ENCODE measurements at regions not wholly inside any gene's neighbourhood (a gene's known extent, or its start where the extent isn't known, plus 50 kb on each side); places are given as distances from the start of the nearest gene placed in this dataset.

GRCh38 chr1:94608142-94608851 is 66.7 kb upstream of the F3 start:
- no peaks in the 10 kb centered on the region for H3K36me3 ChIP-seq (ENCODE audit: control insufficient read depth, insufficient read depth, low read length)
- no peak overlapping the region for H3K4me3 ChIP-seq (ENCODE audit: low read depth, low read length)
- Mint-ChIP-seq H3K36me3 (ENCODE audit: insufficient read depth, unreplicated experiment) (peaks cover 9% of the 10 kb centered on the region), H3K4me3 (ENCODE audit: unreplicated experiment) (peak overlapping the region; percentile 64), H3K4me1 (ENCODE audit: low read depth, unreplicated experiment) (peaks cover 65% of the 10 kb centered on the region), H3K9me3 (ENCODE audit: unreplicated experiment) (peaks cover 10% of the 10 kb centered on the region), H3K27me3 (ENCODE audit: insufficient read depth, unreplicated experiment) (no peaks in the 10 kb centered on the region), H3K27ac (ENCODE audit: unreplicated experiment) (peak overlapping the region; percentile 98)
- BruUV-seq (replicated peaks), result no TSS peak
- ChIA-PET POLR2A (no interaction called here), CTCF (no interaction called here)
- TF ChIP-seq CTCF (IDR thresholded peaks at IDR 0.05; ENCODE audit: insufficient read depth in 1 of 2, low read depth in 1 of 2, low read length in 1 of 2, severe bottlenecking in 1 of 2, unreplicated experiment in 1 of 2), result peak in 1 of 2 experiments; percentile 0
- intact Hi-C loops (cut with micrococcal nuclease; ENCODE audit: unreplicated experiment), result loop anchor here (1.0 to 5.0 kb wide), 2 partner anchors 8 to 89 kb away; no protein-coding TSS in a partner anchor
- no peaks in the 10 kb centered on the region for H3K9me3 ChIP-seq
- H3K4me1 ChIP-seq, result peaks cover 71% of the 10 kb centered on the region
- H3K27me3 ChIP-seq (replicated peaks; ENCODE audit: control insufficient read depth, insufficient read depth, low read length), result no peaks in the 10 kb centered on the region
- peak; percentile 69 to 75 for DNase-seq

- H3K27ac Mint-ChIP-seq (ENCODE audit: unreplicated experiment), result peak overlapping the region; percentile 98
- no TSS peak for BruUV-seq (replicated peaks)
- no peaks in the 10 kb centered on the region for H3K27me3 ChIP-seq (replicated peaks; ENCODE audit: control insufficient read depth, insufficient read depth, low read length)
- DNase-seq, result no peak
- H3K9me3 ChIP-seq, result no peaks in the 10 kb centered on the region
- intact Hi-C loops (cut with micrococcal nuclease; ENCODE audit: unreplicated experiment), result loop anchor here (5.0 kb wide), 1 partner anchor 90 kb away; no protein-coding TSS in a partner anchor
- peaks cover 10% of the 10 kb centered on the region for H3K9me3 Mint-ChIP-seq (ENCODE audit: unreplicated experiment)
- POLR2A ChIA-PET, result no interaction called here
- TF ChIP-seq CTCF (IDR thresholded peaks at IDR 0.05; ENCODE audit: insufficient read depth in 1 of 2, low read depth in 1 of 2, low read length in 1 of 2, severe bottlenecking in 1 of 2, unreplicated experiment in 1 of 2), result no peak
- peaks cover 62% of the 10 kb centered on the region for H3K4me1 Mint-ChIP-seq (ENCODE audit: low read depth, unreplicated experiment)
- no peak overlapping the region for H3K4me3 ChIP-seq (ENCODE audit: low read depth, low read length)
- CTCF ChIA-PET, result interaction anchor here (1.9 kb wide), 1 partner anchor 91 kb away, joined by 5 read pairs; no protein-coding TSS in a partner anchor
- no peaks in the 10 kb centered on the region for H3K27me3 Mint-ChIP-seq (ENCODE audit: insufficient read depth, unreplicated experiment)
- no peak overlapping the region for H3K4me3 Mint-ChIP-seq (ENCODE audit: unreplicated experiment)
- peaks cover 9% of the 10 kb centered on the region for H3K36me3 Mint-ChIP-seq (ENCODE audit: insufficient read depth, unreplicated experiment)
- H3K36me3 ChIP-seq (ENCODE audit: control insufficient read depth, insufficient read depth, low read length), result no peaks in the 10 kb centered on the region
- peaks cover 73% of the 10 kb centered on the region for H3K4me1 ChIP-seq
Observed at GRCh38 chr1:94607398-94607797, 65.8 kb upstream of the F3 start.

GRCh38 chr1:94606471-94606870 is 64.9 kb upstream of the F3 start:
- Histone ChIP-seq H3K36me3 (ENCODE audit: control insufficient read depth, insufficient read depth, low read length) (no peaks in the 10 kb centered on the region), H3K9me3 (no peaks in the 10 kb centered on the region), H3K4me3 (ENCODE audit: low read depth, low read length) (no peak overlapping the region), H3K4me1 (peaks cover 73% of the 10 kb centered on the region), H3K27me3 (replicated peaks; ENCODE audit: control insufficient read depth, insufficient read depth, low read length) (no peaks in the 10 kb centered on the region)
- no peak for DNase-seq
- no peak for TF ChIP-seq CTCF (IDR thresholded peaks at IDR 0.05; ENCODE audit: insufficient read depth in 1 of 2, low read depth in 1 of 2, low read length in 1 of 2, severe bottlenecking in 1 of 2, unreplicated experiment in 1 of 2)
- ChIA-PET POLR2A (no interaction called here), CTCF (interaction anchor here (1.0 to 1.9 kb wide), 2 partner anchors 65 to 92 kb away, joined by 3 to 5 read pairs; partner anchors contain the start of gene F3)
- H3K9me3 Mint-ChIP-seq (ENCODE audit: unreplicated experiment), result peaks cover 10% of the 10 kb centered on the region
- H3K4me3 Mint-ChIP-seq (ENCODE audit: unreplicated experiment), result no peak overlapping the region
- H3K27ac Mint-ChIP-seq (ENCODE audit: unreplicated experiment), result peak overlapping the region; percentile 72
- intact Hi-C loops (cut with micrococcal nuclease; ENCODE audit: unreplicated experiment), result loop anchor here (5.0 kb wide), 1 partner anchor 91 kb away; no protein-coding TSS in a partner anchor
- H3K27me3 Mint-ChIP-seq (ENCODE audit: insufficient read depth, unreplicated experiment), result no peaks in the 10 kb centered on the region
- no TSS peak for BruUV-seq (replicated peaks)
- H3K4me1 Mint-ChIP-seq (ENCODE audit: low read depth, unreplicated experiment), result peaks cover 60% of the 10 kb centered on the region
- peaks cover 9% of the 10 kb centered on the region for H3K36me3 Mint-ChIP-seq (ENCODE audit: insufficient read depth, unreplicated experiment)
